ENCODE measurements at regions not wholly inside any gene's neighbourhood (a gene's known extent, or its start where the extent isn't known, plus 50 kb on each side); places are given as distances from the start of the nearest gene placed in this dataset.

DNA sequence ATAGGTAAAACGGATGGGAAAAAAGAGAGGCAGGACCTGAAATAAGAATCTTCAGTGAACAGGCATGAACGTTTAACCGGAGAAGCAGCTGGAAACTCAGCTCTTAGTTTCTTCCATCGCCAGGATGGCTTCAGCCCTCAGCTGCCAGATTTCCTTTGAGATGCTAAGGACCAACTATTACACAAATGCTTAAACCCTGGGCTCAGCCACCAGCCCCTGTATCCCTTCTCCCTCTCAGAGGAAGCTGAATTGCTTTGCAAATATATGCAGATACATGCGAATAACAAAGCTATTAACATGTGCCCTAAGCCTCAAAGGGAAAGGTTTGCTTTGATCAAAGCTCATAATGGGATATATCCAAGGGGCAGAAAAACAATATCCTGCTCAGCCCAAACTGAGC lies 515.1 kb downstream of the OMA1 start:
- TF ChIP-seq EZH2 (IDR thresholded peaks at IDR 0.05; ENCODE audit: borderline replicate concordance, low read depth, low read length, poor library complexity, severe bottlenecking) (no peak), CTCF (conservative IDR thresholded peaks at IDR 0.05; ENCODE audit: low read depth, low read length) (no peak)
